GM13976 (cell line): ENCODE measurements at regions not wholly inside any gene's neighbourhood (a gene's known extent, or its start where the extent isn't known, plus 50 kb on each side); places are given as distances from the start of the nearest gene placed in this dataset.

Experiments
- DNase-seq: peaks from one replicate; pipeline ENCODE4 v3.0.0; 2012; ENCODE audit warnings: low spot score
- CTCF ChIP-seq: IDR thresholded peaks from 2 replicates; pipeline ENCODE4 v1.5.1; 2012; ENCODE audit warnings: borderline replicate concordance, mild to moderate bottlenecking; ENCODE audit not compliant: insufficient read depth; ENCODE audit errors: extremely low read depth, missing control alignments, control extremely low read depth
- in situ Hi-C: fragments of 300-500 bp; cut with MboI; formaldehyde crosslinking; loops from one replicate; pipeline ENCODE4 v1.12.0; 2022; ENCODE audit warnings: low sequenced_read_pairs, mixed read lengths, inconsistent platforms; ENCODE audit not compliant: unreplicated experiment

- in situ Hi-C loops: no loop called here
- TF ChIP-seq CTCF: no peak
Measured at GRCh38 chr10:108840944-108841343, 1082.4 kb downstream of the XPNPEP1 start.

GRCh38 chr10:108836362-108836761, 1086.9 kb downstream of the XPNPEP1 start:
- DNase-seq: no peak
- in situ Hi-C loops: no loop called here
- no peak for TF ChIP-seq CTCF

More at GRCh38 chr10:108840944-108841343, 1082.4 kb downstream of the XPNPEP1 start:
- no peak for DNase-seq

- TF ChIP-seq CTCF: no peak
- DNase-seq: no peak
- in situ Hi-C loops: no loop called here
Measured at GRCh38 chr10:108822026-108822425, 1101.3 kb downstream of the XPNPEP1 start.

- in situ Hi-C loops: no loop called here
- no peak for TF ChIP-seq CTCF
- DNase-seq: no peak
Measured at GRCh38 chr10:108819302-108819701, 1104.0 kb downstream of the XPNPEP1 start.

- TF ChIP-seq CTCF: no peak
- DNase-seq: no peak
- in situ Hi-C loops: no loop called here
Measured at GRCh38 chr10:108817584-108817983, 1105.7 kb downstream of the XPNPEP1 start.

- DNase-seq: no peak
- TF ChIP-seq CTCF: no peak
- in situ Hi-C loops: no loop called here
Measured at GRCh38 chr10:108817135-108817534, 1106.2 kb downstream of the XPNPEP1 start.

GRCh38 chr10:108812906-108813305, 1110.4 kb downstream of the XPNPEP1 start:
- DNase-seq: no peak
- no peak for TF ChIP-seq CTCF
- in situ Hi-C loops: no loop called here
